AG04449 (cell line): ENCODE measurements at regions not wholly inside any gene's neighbourhood (a gene's known extent, or its start where the extent isn't known, plus 50 kb on each side); places are given as distances from the start of the nearest gene placed in this dataset.

Source experiments
- CTCF ChIA-PET: fragments of 350-600 bp; formaldehyde crosslinking; extraction: SDS; loops from one replicate; lab custom pipeline; 2021; ENCODE audit warnings: antibody characterized with exemption; lab: Yijun Ruan, JAX
- POLR2A ChIA-PET: fragments of 400-600, 350-600 bp; formaldehyde crosslinking; extraction: SDS; loops from one replicate; lab custom pipeline; 2020; ENCODE audit warnings: antibody characterized with exemption, inconsistent platforms; lab: Yijun Ruan, JAX
- DNase-seq: peaks from one replicate; pipeline ENCODE4 v3.0.0-alpha.2; 2010; ENCODE audit warnings: low read depth, low spot score
- H3K4me3 ChIP-seq: 2 replicates; pipeline ENCODE4 v1.5.1; 2011; ENCODE audit warnings: low read depth, mild to moderate bottlenecking, control low read depth, low read length
- TF ChIP-seq, protein P1 (sequence below): IDR thresholded peaks from one replicate; pipeline ENCODE4 v1.5.1; 2011; ENCODE audit warnings: mild to moderate bottlenecking, moderate library complexity, low read length, control low read depth, inconsistent platforms; ENCODE audit not compliant: insufficient read depth; ENCODE audit errors: missing control alignments

DNA sequence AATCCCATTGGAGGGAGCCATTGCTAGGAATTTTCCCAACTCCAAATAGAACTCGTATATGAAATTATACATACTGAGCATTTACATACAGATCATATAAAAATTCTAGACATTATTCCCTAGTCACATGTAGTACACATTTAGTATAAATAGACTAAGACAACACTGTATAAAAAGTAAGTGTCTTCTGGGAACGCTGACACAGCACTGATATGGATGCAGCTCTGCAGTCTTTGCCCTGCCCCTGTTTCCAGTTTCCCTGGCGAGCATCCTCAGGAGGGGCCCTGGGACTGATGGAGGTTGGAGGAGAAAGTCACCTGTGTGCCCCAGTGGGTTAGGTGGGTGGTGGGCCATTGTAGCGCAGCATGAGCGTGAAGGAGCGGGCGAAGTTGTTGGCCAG, 97.8 kb upstream of the CLMN start:
- POLR2A ChIA-PET: no interaction called here
- CTCF ChIA-PET: interaction anchor here (0.9 to 2.1 kb wide), 3 partner anchors 7 to 317 kb away, joined by 3 to 9 read pairs (median 3); no protein-coding TSS in a partner anchor
- TF ChIP-seq, protein P1, sequence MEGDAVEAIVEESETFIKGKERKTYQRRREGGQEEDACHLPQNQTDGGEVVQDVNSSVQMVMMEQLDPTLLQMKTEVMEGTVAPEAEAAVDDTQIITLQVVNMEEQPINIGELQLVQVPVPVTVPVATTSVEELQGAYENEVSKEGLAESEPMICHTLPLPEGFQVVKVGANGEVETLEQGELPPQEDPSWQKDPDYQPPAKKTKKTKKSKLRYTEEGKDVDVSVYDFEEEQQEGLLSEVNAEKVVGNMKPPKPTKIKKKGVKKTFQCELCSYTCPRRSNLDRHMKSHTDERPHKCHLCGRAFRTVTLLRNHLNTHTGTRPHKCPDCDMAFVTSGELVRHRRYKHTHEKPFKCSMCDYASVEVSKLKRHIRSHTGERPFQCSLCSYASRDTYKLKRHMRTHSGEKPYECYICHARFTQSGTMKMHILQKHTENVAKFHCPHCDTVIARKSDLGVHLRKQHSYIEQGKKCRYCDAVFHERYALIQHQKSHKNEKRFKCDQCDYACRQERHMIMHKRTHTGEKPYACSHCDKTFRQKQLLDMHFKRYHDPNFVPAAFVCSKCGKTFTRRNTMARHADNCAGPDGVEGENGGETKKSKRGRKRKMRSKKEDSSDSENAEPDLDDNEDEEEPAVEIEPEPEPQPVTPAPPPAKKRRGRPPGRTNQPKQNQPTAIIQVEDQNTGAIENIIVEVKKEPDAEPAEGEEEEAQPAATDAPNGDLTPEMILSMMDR: no peak

DNA sequence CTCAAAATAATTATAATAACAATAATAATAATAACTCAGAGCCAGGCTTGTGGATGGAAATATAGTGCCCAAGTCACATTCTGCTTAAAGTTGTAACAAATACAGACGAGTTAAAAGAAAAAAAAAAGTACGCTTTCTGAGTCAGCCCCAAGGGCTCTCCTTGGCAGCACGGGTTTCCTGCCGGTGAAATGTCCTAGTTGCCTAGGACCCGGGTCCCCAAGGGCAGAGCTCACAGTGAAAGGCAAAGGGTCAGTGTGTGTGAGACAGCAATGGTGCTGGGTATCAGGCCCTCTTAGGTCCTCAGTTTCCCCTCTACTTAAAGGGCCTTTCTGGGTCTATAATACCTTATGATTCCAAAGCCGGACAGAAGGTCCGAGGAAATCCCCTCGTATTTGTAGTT, 96.3 kb upstream of the CLMN start:
- POLR2A ChIA-PET: no interaction called here
- TF ChIP-seq, protein P1: no peak
- no peak overlapping the region for H3K4me3 ChIP-seq
- CTCF ChIA-PET: interaction anchor here (0.9 to 2.1 kb wide), 4 partner anchors 8 to 358 kb away, joined by 3 to 9 read pairs (median 3); no protein-coding TSS in a partner anchor
- DNase-seq: no peak

More for the DNA sequence above, 97.8 kb upstream of the CLMN start:
- H3K4me3 ChIP-seq: no peak overlapping the region
- DNase-seq: no peak

DNA sequence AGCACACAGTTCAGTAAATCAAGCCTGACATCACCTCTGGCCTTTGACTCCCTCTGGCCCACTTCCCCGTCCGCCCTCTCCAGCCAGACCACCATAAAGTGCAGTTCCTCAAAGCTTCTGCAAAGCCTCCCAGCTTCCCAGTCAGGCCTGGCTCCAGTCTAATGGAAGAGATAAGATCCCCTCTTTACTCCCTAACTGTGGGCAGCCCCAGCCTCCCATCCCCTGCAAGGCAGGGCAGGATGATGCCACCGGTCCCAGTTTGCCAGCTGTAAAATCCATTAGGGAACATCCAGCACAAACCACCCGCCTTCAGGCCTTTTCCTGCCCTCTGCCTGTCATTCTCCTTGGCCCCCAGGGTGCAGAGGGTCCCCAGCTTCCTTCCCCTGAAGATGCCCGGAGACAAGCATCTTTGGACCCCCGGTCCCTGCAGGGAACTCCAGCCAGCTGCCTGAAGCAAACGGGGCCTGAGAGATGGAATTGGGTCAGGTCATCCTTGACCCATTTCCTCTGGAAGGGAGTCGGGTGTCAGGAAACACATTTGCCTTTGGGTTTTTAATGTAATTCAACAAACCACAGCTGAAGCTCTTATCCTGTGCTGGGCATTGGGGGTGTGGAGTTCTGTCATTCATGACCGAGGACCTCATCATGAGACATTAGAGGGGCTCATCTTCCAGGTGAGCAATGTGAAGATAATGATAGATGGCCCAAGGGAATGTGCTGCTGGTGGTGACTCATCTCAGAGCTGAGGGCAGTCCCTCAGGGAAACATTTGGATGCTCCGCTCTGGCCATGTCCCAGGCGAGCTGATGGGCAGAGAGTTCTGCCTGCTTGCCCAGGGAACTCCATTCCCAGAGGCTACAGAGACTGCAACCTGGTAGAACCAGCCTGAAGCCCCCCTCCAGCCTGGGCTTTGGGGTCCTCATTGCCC, 93.8 kb upstream of the CLMN start:
- ChIA-PET CTCF (interaction anchor here (1.0 to 1.7 kb wide), 2 partner anchors 20 to 29 kb away, joined by 3 to 6 read pairs; no protein-coding TSS in a partner anchor), POLR2A (no interaction called here)
- TF ChIP-seq, protein P1: no peak
- no peak overlapping the region for H3K4me3 ChIP-seq
- no peak for DNase-seq

DNA sequence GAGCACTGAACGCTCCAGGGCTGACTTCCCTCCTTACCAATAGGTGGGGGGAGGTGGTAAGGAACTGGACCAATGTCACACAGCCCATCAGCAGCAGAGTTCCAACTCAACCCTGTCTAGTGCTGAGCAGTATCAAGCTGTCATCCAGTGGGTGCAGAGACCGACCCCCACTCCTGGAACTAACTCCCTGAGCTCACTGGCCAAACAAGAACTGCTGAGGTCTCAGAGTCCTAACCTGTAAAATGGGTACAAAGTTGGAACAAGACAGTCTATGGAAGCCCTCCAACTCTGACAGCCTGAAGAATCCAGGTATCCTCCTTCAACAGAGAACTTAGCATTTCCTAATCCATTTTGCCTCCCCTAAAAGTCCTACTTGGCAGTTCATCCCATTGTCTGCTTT, 91.1 kb upstream of the CLMN start:
- TF ChIP-seq, protein P1: no peak
- no peak for DNase-seq
- CTCF ChIA-PET: interaction anchor here (1.3 kb wide), 1 partner anchor 16 kb away, joined by 3 read pairs; no protein-coding TSS in a partner anchor
- no peak overlapping the region for H3K4me3 ChIP-seq
- POLR2A ChIA-PET: no interaction called here

DNA sequence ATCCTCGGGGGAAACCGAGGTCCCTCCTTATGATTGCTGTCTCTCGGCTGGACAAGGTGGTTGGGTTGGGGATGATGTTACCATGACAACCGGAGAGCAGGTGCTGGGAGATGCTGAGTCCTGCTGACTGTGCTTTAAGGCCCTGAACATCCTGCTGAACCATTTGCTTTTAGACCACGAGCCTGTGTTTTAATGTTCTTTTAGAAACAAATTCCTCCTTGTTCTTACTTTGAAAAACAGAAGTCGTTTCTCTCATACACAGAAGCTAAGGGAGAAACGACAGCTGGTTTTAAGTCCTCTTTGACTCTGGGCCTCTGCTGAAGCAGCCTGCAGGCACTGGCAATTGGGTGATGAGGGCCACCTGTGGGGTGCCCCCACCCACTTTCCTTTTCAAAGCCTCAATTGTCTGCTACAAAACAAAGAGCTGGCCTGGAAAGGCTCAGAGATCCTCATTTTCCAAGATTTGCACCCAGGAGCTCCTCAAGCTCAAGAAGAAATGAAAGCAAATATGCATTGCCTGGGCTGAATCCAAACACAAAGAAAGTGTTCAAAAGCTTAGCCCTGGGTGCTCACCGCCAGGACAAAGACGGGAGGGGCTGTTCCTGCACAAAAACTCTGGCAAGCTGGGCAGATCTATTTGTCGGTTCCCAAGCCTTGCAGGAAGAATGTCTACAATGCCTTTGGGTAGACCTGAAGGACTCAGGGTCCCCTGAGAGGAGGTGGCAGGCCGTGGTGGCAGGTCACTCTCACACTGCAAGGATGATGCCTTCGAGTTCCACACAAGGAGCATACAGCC, 90.0 kb upstream of the CLMN start:
- ChIA-PET POLR2A (no interaction called here), CTCF (interaction anchor here (1.3 kb wide), 1 partner anchor 17 kb away, joined by 3 read pairs; no protein-coding TSS in a partner anchor)
- TF ChIP-seq, protein P1: no peak
- H3K4me3 ChIP-seq: no peak overlapping the region
- no peak for DNase-seq
